Small intestine (tissue), 7 donors: ENCODE measurements at regions not wholly inside any gene's neighbourhood (a gene's known extent, or its start where the extent isn't known, plus 50 kb on each side); places are given as distances from the start of the nearest gene placed in this dataset.
A peak's percentile ranks its signal among the peaks of the same experiment; 100 is the strongest.
"Not testable (repeated sequence)": the region's sequence is repeated elsewhere in the genome, so short reads cannot be mapped to it uniquely, and the experiment has no call there.

Experiments used
- DNase-seq, 2 donors: peaks; one replicate each; pipeline versions ENCODE4 v3.0.0 to v3.0.0-alpha.2; 2013
- FAIRE-seq: peaks from 2 replicates; lab custom pipeline; 2012; peaks lifted over from hg19 to GRCh38; lab: Jason Lieb, UNC
- H3K27ac ChIP-seq, 3 donors: one replicate each; pipeline ENCODE4 v1.5.1; 2013; ENCODE audit warnings: low read length in 2 of 3, mild to moderate bottlenecking in 2 of 3, control low read depth in 1 of 3, inconsistent platforms in 1 of 3, low read depth in 1 of 3, moderate library complexity in 1 of 3
- H3K27me3 ChIP-seq, 3 donors: one replicate each; pipeline ENCODE4 v1.6.1; 2013; ENCODE audit warnings: low read length in 3 of 3, inconsistent platforms in 1 of 3; ENCODE audit not compliant: control insufficient read depth in 3 of 3, insufficient read depth in 3 of 3
- H3K36me3 ChIP-seq, 3 donors: one replicate each; pipeline ENCODE4 v1.6.1; 2013; ENCODE audit warnings: low read length in 3 of 3, inconsistent platforms in 1 of 3, low read depth in 1 of 3, mild to moderate bottlenecking in 1 of 3, moderate library complexity in 1 of 3; ENCODE audit not compliant: control insufficient read depth in 3 of 3, insufficient read depth in 2 of 3
- H3K4me1 ChIP-seq, 3 donors: one replicate each; pipeline ENCODE4 v1.6.1; 2013; ENCODE audit warnings: low read length in 2 of 3, inconsistent platforms in 1 of 3, low read depth in 1 of 3, mild to moderate bottlenecking in 1 of 3, moderate library complexity in 1 of 3; ENCODE audit not compliant: control insufficient read depth in 3 of 3, insufficient read depth in 2 of 3
- H3K4me3 ChIP-seq, 3 donors: one replicate each; pipeline ENCODE4 v1.5.1; 2013; ENCODE audit warnings: low read length in 3 of 3, control low read depth in 1 of 3, inconsistent platforms in 1 of 3, low read depth in 1 of 3, mild to moderate bottlenecking in 1 of 3, moderate library complexity in 1 of 3
- H3K9me3 ChIP-seq, 2 donors: one replicate each; pipeline ENCODE4 v1.6.1; 2013; ENCODE audit warnings: low read depth in 1 of 2, low read length in 1 of 2; ENCODE audit not compliant: control insufficient read depth in 2 of 2, insufficient read depth in 1 of 2
- WGBS, 3 donors: extraction: QIAGEN DNeasy Blood & Tissue Kit; methylation state at CpG; one replicate each; pipeline ENCODE4 v1.1.7; 2013; 5-methylcytosine and 5-hydroxymethylcytosine counted together
- donor health status: healthy with polysubstance abuse.
- donor health status: control.
- donor health status: control.
- donor health status: Bipolar disorder and iron deficiency.
- donor health status: healthy.

DNA sequence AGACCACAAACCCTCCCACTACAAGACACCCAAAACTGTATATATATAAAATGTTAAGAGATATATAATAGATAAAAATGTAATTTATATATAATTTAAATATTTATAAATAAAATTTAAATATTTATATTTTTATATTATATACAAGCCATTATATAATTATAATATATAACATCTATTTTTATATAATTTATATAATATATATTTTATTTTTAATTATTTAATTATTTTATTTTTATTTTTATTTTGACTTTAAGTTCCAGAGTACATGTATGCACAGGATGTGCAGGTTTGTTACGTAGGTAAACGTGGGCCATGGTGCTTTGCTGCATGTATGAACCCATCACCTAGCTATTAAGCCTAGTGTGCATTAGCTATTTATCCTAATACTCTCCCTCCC, 1090.2 kb downstream of the NXPH1 start:
- FAIRE-seq = peak; percentile 86
- H3K36me3 ChIP-seq = no peaks in the 10 kb centered on the region
- no peak for DNase-seq
- H3K27ac ChIP-seq = no peak overlapping the region
- no peak overlapping the region for H3K4me3 ChIP-seq
- H3K9me3 ChIP-seq = no peaks in the 10 kb centered on the region
- H3K27me3 ChIP-seq = no peaks in the 10 kb centered on the region
- 88 to 100% (median 100%) methylated on average over 2 of the region's 2 CpGs for WGBS, 3 donors
- no peaks in the 10 kb centered on the region for H3K4me1 ChIP-seq

- H3K4me1 ChIP-seq, H3K4me3 ChIP-seq, FAIRE-seq, H3K27ac ChIP-seq, DNase-seq, H3K9me3 ChIP-seq, H3K27me3 ChIP-seq, H3K36me3 ChIP-seq: not testable (repeated sequence)
- 89 to 91% (median 91%) methylated on average over 4 of the region's 4 CpGs for WGBS, 3 donors
Measured at GRCh38 chr7:9552431-9552830, 1119.0 kb downstream of the NXPH1 start.

- Histone ChIP-seq H3K4me1 (no peaks in the 10 kb centered on the region), H3K36me3 (no peaks in the 10 kb centered on the region), H3K27ac (no peak overlapping the region), H3K27me3 (no peaks in the 10 kb centered on the region), H3K9me3 (no peaks in the 10 kb centered on the region), H3K4me3 (no peak overlapping the region)
- FAIRE-seq (no peak), DNase-seq (no peak)
- 30 to 36% (median 32%) methylated on average over 3 of the region's 3 CpGs for WGBS, 3 donors
Measured at GRCh38 chr7:9557853-9558252, 1124.4 kb downstream of the NXPH1 start.

GRCh38 chr7:9575716-9576115, 1142.3 kb downstream of the NXPH1 start:
- DNase-seq (no peak), FAIRE-seq (no peak)
- H3K27me3 ChIP-seq = no peaks in the 10 kb centered on the region
- H3K27ac ChIP-seq = no peak overlapping the region
- 84 to 90% (median 88%) methylated on average over 1 of the region's 1 CpG for WGBS, 3 donors
- H3K4me3 ChIP-seq = no peak overlapping the region
- H3K9me3 ChIP-seq = no peaks in the 10 kb centered on the region
- H3K4me1 ChIP-seq = no peaks in the 10 kb centered on the region
- no peaks in the 10 kb centered on the region for H3K36me3 ChIP-seq

DNA sequence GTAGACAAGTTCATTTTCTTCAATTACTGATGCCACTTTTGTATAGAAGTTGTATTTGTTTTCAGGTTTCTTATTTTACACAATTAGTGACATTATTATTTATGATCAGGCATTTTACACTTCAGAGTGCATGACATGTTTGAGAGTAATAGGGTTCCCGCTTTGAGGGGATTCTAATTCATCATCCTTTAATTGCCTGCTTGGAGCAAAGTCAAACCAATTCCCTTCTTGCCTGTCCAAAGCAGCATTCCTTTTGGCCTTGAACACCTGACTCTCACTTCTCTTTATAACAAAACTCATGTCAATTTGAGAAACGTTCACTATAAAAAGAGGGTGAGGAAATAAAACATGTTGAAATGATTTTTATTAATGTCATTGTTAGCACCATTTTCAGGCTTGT, 1149.4 kb downstream of the NXPH1 start:
- no peaks in the 10 kb centered on the region for H3K4me1 ChIP-seq
- WGBS, 3 donors = 40 to 65% (median 42%) methylated on average over 2 of the region's 2 CpGs
- DNase-seq = no peak
- no peaks in the 10 kb centered on the region for H3K27me3 ChIP-seq
- no peaks in the 10 kb centered on the region for H3K36me3 ChIP-seq
- H3K27ac ChIP-seq = no peak overlapping the region
- no peak for FAIRE-seq
- no peak overlapping the region for H3K4me3 ChIP-seq
- no peaks in the 10 kb centered on the region for H3K9me3 ChIP-seq

GRCh38 chr7:9598411-9598810, 1165.0 kb downstream of the NXPH1 start:
- no peak overlapping the region for H3K4me3 ChIP-seq
- no peaks in the 10 kb centered on the region for H3K27me3 ChIP-seq
- no peak overlapping the region for H3K27ac ChIP-seq
- no peak for FAIRE-seq
- DNase-seq = no peak
- H3K36me3 ChIP-seq = no peaks in the 10 kb centered on the region
- peaks cover 0 to 7% of the 10 kb centered on the region in 2 donors for H3K9me3 ChIP-seq
- 55 to 77% (median 67%) methylated on average over 2 of the region's 2 CpGs for WGBS, 3 donors
- H3K4me1 ChIP-seq = no peaks in the 10 kb centered on the region

DNA sequence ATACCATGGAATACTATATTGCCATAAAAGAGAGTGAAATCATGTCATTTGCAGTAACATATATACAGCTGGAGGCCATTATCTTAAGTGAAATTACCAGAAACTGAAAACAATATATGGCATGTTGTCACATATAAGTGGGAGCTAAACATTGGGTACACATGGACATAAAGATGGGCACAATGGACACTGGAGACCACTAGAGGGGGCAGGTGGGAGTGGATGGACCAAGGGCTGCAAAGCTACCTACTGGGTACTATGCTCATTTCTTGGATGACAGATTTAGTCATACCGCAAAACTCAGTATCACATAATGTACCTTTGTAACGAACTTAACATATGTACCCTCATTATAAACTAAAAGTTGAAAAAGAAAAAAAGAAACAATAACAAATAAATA, 1167.6 kb downstream of the NXPH1 start:
- Histone ChIP-seq H3K36me3 (no peaks in the 10 kb centered on the region), H3K4me3 (no peak overlapping the region), H3K4me1 (no peaks in the 10 kb centered on the region), H3K27ac (no peak overlapping the region), H3K9me3 (peaks cover 0 to 7% of the 10 kb centered on the region in 2 donors), H3K27me3 (no peaks in the 10 kb centered on the region)
- FAIRE-seq (no peak), DNase-seq (no peak)
- 85 to 93% (median 88%) methylated on average over 2 of the region's 2 CpGs for WGBS, 3 donors

GRCh38 chr7:9603291-9603690, 1169.9 kb downstream of the NXPH1 start:
- DNase-seq = no peak
- Histone ChIP-seq H3K27me3 (no peaks in the 10 kb centered on the region), H3K9me3 (no peaks in the 10 kb centered on the region), H3K27ac (no peak overlapping the region), H3K4me1 (no peaks in the 10 kb centered on the region), H3K4me3 (no peak overlapping the region), H3K36me3 (no peaks in the 10 kb centered on the region)
- FAIRE-seq = no peak

DNA sequence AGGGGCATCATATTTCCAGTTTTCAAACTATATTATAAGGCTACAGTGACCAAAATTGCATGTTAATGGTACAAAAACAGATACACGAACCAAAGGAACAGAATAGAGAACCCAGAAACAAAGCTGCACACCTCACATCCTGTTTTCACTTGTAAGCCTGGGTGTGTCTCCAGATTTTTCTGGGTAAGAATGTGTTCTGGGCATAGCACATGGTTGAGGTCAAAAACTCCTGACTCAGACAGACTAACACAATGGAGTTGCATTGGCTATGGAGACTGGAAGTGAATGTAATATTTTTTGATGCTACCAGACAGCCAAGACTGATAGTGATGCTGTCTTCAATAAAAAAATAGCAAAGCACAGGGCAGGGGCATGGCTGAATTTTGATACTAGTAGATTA, 1175.2 kb downstream of the NXPH1 start:
- peaks cover 0 to 1% of the 10 kb centered on the region in 2 donors for H3K9me3 ChIP-seq
- WGBS, 3 donors = 50 to 72% (median 56%) methylated on average over 1 of the region's 1 CpG
- no peaks in the 10 kb centered on the region for H3K4me1 ChIP-seq
- H3K27me3 ChIP-seq = no peaks in the 10 kb centered on the region
- H3K27ac ChIP-seq = no peak overlapping the region
- no peak overlapping the region for H3K4me3 ChIP-seq
- no peaks in the 10 kb centered on the region for H3K36me3 ChIP-seq
- FAIRE-seq = no peak
- DNase-seq = no peak
